ENCODE measurements at regions not wholly inside any gene's neighbourhood (a gene's known extent, or its start where the extent isn't known, plus 50 kb on each side); places are given as distances from the start of the nearest gene placed in this dataset.
A peak's percentile ranks its signal among the peaks of the same experiment; 100 is the strongest.
"Not testable (repeated sequence)": the region's sequence is repeated elsewhere in the genome, so short reads cannot be mapped to it uniquely, and the experiment has no call there.

- DNase-seq, result no peak
Measured at GRCh38 chr20:40941133-40941610, 87.5 kb upstream of the TOP1 start.

- no peak for DNase-seq
Measured at GRCh38 chr20:40942006-40942405, 86.6 kb upstream of the TOP1 start.

GRCh38 chr20:40942775-40943174 is 85.8 kb upstream of the TOP1 start:
- no peak for DNase-seq

- DNase-seq, result no peak
Measured at GRCh38 chr20:40943591-40943990, 85.0 kb upstream of the TOP1 start.

- no peak for DNase-seq
Measured at GRCh38 chr20:40945189-40945588, 83.4 kb upstream of the TOP1 start.

- DNase-seq, result peak; percentile 3
Measured at GRCh38 chr20:40945754-40946450, 82.7 kb upstream of the TOP1 start.

GRCh38 chr20:40946451-40946850 is 82.2 kb upstream of the TOP1 start:
- DNase-seq, result no peak

GRCh38 chr20:40948465-40949267 is 80.0 kb upstream of the TOP1 start:
- DNase-seq, result no peak

- DNase-seq, result no peak
Measured at GRCh38 chr20:40949346-40949745, 79.3 kb upstream of the TOP1 start.

- DNase-seq, result no peak
Measured at GRCh38 chr20:40952136-40952535, 76.5 kb upstream of the TOP1 start.

- DNase-seq, result no peak
Measured at GRCh38 chr20:40953416-40953815, 75.2 kb upstream of the TOP1 start.

GRCh38 chr20:40953856-40954255 is 74.8 kb upstream of the TOP1 start:
- no peak for DNase-seq

GRCh38 chr20:40954521-40955165 is 74.0 kb upstream of the TOP1 start:
- no peak for DNase-seq

- no peak for DNase-seq
Measured at GRCh38 chr20:40955326-40955725, 73.3 kb upstream of the TOP1 start.

GRCh38 chr20:40955826-40956225 is 72.8 kb upstream of the TOP1 start:
- DNase-seq, result not testable (repeated sequence)

- no peak for DNase-seq
Measured at GRCh38 chr20:40956542-40957264, 71.9 kb upstream of the TOP1 start.

- DNase-seq, result no peak
Measured at GRCh38 chr20:40957265-40957760, 71.3 kb upstream of the TOP1 start.

- no peak for DNase-seq
Measured at GRCh38 chr20:40958598-40958997, 70.0 kb upstream of the TOP1 start.

- no peak for DNase-seq
Measured at GRCh38 chr20:40959325-40960092, 69.1 kb upstream of the TOP1 start.

GRCh38 chr20:40960101-40960500 is 68.5 kb upstream of the TOP1 start:
- DNase-seq, result no peak

- no peak for DNase-seq
Measured at GRCh38 chr20:40960521-40960956, 68.1 kb upstream of the TOP1 start.

GRCh38 chr20:40961176-40961575 is 67.4 kb upstream of the TOP1 start:
- DNase-seq, result no peak

Data from DMS79 treated with DMSO at 0.1 percent for 48 hours (cell line).